ENCODE measurements at regions not wholly inside any gene's neighbourhood (a gene's known extent, or its start where the extent isn't known, plus 50 kb on each side); places are given as distances from the start of the nearest gene placed in this dataset.
"Not testable (repeated sequence)": the region's sequence is repeated elsewhere in the genome, so short reads cannot be mapped to it uniquely, and the experiment has no call there.

- not testable (repeated sequence) for DNase-seq; H3K36me3 Mint-ChIP-seq (ENCODE audit: low read depth)
Measured at GRCh38 chr1:804378-805115, 118.1 kb upstream of the OR4F16 start.

GRCh38 chr1:805310-805709 is 118.4 kb upstream of the SAMD11 start:
- not testable (repeated sequence) for DNase-seq; H3K9me3 Mint-ChIP-seq; H3K36me3 Mint-ChIP-seq (ENCODE audit: low read depth); H3K4me1 Mint-ChIP-seq; H3K4me3 Mint-ChIP-seq; H3K27ac Mint-ChIP-seq; H3K27me3 Mint-ChIP-seq (ENCODE audit: low read depth, poor library complexity)

More at GRCh38 chr1:804378-805115, 118.1 kb upstream of the OR4F16 start:
- not testable (repeated sequence) for H3K9me3 Mint-ChIP-seq; H3K4me3 Mint-ChIP-seq; H3K27me3 Mint-ChIP-seq (ENCODE audit: low read depth, poor library complexity); H3K27ac Mint-ChIP-seq; H3K4me1 Mint-ChIP-seq

GRCh38 chr1:807066-807465 is 116.7 kb upstream of the SAMD11 start:
- H3K4me1 Mint-ChIP-seq; H3K36me3 Mint-ChIP-seq (ENCODE audit: low read depth); H3K4me3 Mint-ChIP-seq; H3K27me3 Mint-ChIP-seq (ENCODE audit: low read depth, poor library complexity); DNase-seq; H3K27ac Mint-ChIP-seq; H3K9me3 Mint-ChIP-seq: not testable (repeated sequence)

GRCh38 chr1:807699-808390 is 115.9 kb upstream of the SAMD11 start:
- not testable (repeated sequence) for H3K27ac Mint-ChIP-seq; DNase-seq; H3K4me3 Mint-ChIP-seq; H3K4me1 Mint-ChIP-seq; H3K27me3 Mint-ChIP-seq (ENCODE audit: low read depth, poor library complexity); H3K36me3 Mint-ChIP-seq (ENCODE audit: low read depth); H3K9me3 Mint-ChIP-seq

GRCh38 chr1:810949-811348 is 112.8 kb upstream of the SAMD11 start:
- H3K9me3 Mint-ChIP-seq; H3K27me3 Mint-ChIP-seq (ENCODE audit: low read depth, poor library complexity); H3K4me3 Mint-ChIP-seq; H3K36me3 Mint-ChIP-seq (ENCODE audit: low read depth); H3K27ac Mint-ChIP-seq; DNase-seq; H3K4me1 Mint-ChIP-seq: not testable (repeated sequence)

- not testable (repeated sequence) for DNase-seq; H3K9me3 Mint-ChIP-seq; H3K4me1 Mint-ChIP-seq; H3K4me3 Mint-ChIP-seq; H3K36me3 Mint-ChIP-seq (ENCODE audit: low read depth); H3K27ac Mint-ChIP-seq; H3K27me3 Mint-ChIP-seq (ENCODE audit: low read depth, poor library complexity)
Measured at GRCh38 chr1:812535-813127, 111.1 kb upstream of the SAMD11 start.

- H3K4me1 Mint-ChIP-seq; H3K4me3 Mint-ChIP-seq; H3K9me3 Mint-ChIP-seq; DNase-seq; H3K27me3 Mint-ChIP-seq (ENCODE audit: low read depth, poor library complexity); H3K27ac Mint-ChIP-seq; H3K36me3 Mint-ChIP-seq (ENCODE audit: low read depth): not testable (repeated sequence)
Measured at GRCh38 chr1:814543-814942, 109.2 kb upstream of the SAMD11 start.

GRCh38 chr1:815147-815922 is 108.4 kb upstream of the SAMD11 start:
- H3K27ac Mint-ChIP-seq, H3K4me1 Mint-ChIP-seq, DNase-seq: not testable (repeated sequence)

GRCh38 chr1:817071-817599 is 106.6 kb upstream of the SAMD11 start:
- H3K9me3 Mint-ChIP-seq; H3K4me3 Mint-ChIP-seq; DNase-seq; H3K36me3 Mint-ChIP-seq (ENCODE audit: low read depth); H3K27ac Mint-ChIP-seq; H3K27me3 Mint-ChIP-seq (ENCODE audit: low read depth, poor library complexity); H3K4me1 Mint-ChIP-seq: not testable (repeated sequence)

More at GRCh38 chr1:815147-815922, 108.4 kb upstream of the SAMD11 start:
- H3K36me3 Mint-ChIP-seq (ENCODE audit: low read depth); H3K9me3 Mint-ChIP-seq; H3K27me3 Mint-ChIP-seq (ENCODE audit: low read depth, poor library complexity); H3K4me3 Mint-ChIP-seq: not testable (repeated sequence)

GRCh38 chr1:817658-818617 is 105.8 kb upstream of the SAMD11 start:
- not testable (repeated sequence) for H3K36me3 Mint-ChIP-seq (ENCODE audit: low read depth); H3K27me3 Mint-ChIP-seq (ENCODE audit: low read depth, poor library complexity); H3K9me3 Mint-ChIP-seq; H3K27ac Mint-ChIP-seq; DNase-seq; H3K4me1 Mint-ChIP-seq; H3K4me3 Mint-ChIP-seq
